Breast epithelium (tissue), 4 donors: ENCODE measurements at regions not wholly inside any gene's neighbourhood (a gene's known extent, or its start where the extent isn't known, plus 50 kb on each side); places are given as distances from the start of the nearest gene placed in this dataset.

Experiments
- DNase-seq, 2 donors: peaks; one replicate each; pipeline ENCODE4 v3.0.0-alpha.2; 2019; ENCODE audit warnings: low spot score in 2 of 2
- H3K27ac ChIP-seq, 2 donors: fragments of 200-600 bp; sonication (generic) in 1 of 2; one replicate each; pipeline ENCODE4 v1.5.1; 2016 to 2019; ENCODE audit warnings: mild to moderate bottlenecking in 1 of 2
- H3K27me3 ChIP-seq, 2 donors: fragments of 200-600 bp; sonication (generic) in 1 of 2; one replicate each; pipeline versions ENCODE4 v1.5.1 to v1.6.0; 2017 to 2019; ENCODE audit warnings: control low read depth in 1 of 2, mild to moderate bottlenecking in 1 of 2
- H3K36me3 ChIP-seq: fragments of 200-600 bp; one replicate; pipeline ENCODE4 v1.5.1; 2019
- H3K4me1 ChIP-seq, 2 donors: fragments of 200-600 bp; sonication (generic); one replicate each; pipeline ENCODE4 v1.5.1; 2016 to 2019; ENCODE audit warnings: control low read depth in 1 of 2
- H3K4me3 ChIP-seq, 3 donors: fragments of 200-600 bp; sonication (generic); 1 replicate in 2 of 3; 2 replicates in 1 of 3; pipeline ENCODE4 v1.5.1; 2016 to 2019; ENCODE audit warnings: mild to moderate bottlenecking in 3 of 3, moderate library complexity in 2 of 3
- H3K9me3 ChIP-seq, 2 donors: fragments of 200-600 bp; sonication (generic) in 1 of 2; one replicate each; pipeline ENCODE4 v1.5.1; 2016 to 2019; ENCODE audit warnings: control low read depth in 1 of 2
- CTCF ChIP-seq, 3 donors: fragments of 450-650 bp; IDR thresholded peaks; one replicate each; pipeline ENCODE4 v1.5.1; 2016 to 2017; ENCODE audit warnings: antibody characterized with exemption in 3 of 3, mild to moderate bottlenecking in 3 of 3, moderate library complexity in 3 of 3
- POLR2A ChIP-seq: fragments of 450-650 bp; IDR thresholded peaks from one replicate; pipeline ENCODE4 v1.6.1; 2016; ENCODE audit warnings: antibody characterized with exemption, mild to moderate bottlenecking, moderate library complexity
- POLR2AphosphoS5 ChIP-seq, 3 donors: sonication (generic); formaldehyde crosslinking; IDR thresholded peaks; one replicate each; pipeline ENCODE4 v1.6.1; 2017; ENCODE audit warnings: antibody characterized with exemption in 3 of 3
- intact Hi-C: fragments of 100-400 bp; cut with DNase I; formaldehyde crosslinking; loops from one replicate; pipeline ENCODE4 v1.15.1; 2023; ENCODE audit warnings: low total_unique reads

DNA sequence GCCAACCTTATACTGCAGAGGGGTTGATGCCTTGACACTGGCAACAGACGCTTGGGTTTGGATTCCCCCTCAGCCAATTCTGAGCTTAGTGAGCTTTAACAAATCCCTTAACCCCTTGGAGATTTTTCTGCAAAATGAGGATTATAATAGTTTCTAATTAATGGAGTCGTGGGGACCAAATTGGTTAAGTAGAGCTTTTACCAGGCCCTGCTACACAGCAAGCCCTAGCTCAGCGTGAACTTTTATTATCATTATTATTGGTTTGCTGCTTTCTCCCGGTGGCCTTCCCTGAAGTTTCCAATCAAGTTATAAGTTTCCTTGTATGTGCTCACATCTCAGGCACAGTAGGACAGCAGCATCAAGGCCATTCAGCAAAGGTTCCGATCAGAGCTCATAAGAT, 156.6 kb upstream of the GUCY1A2 start:
- Histone ChIP-seq H3K27ac (no peak overlapping the region), H3K27me3 (no peaks in the 10 kb centered on the region), H3K36me3 (no peaks in the 10 kb centered on the region), H3K4me3 (no peak overlapping the region), H3K4me1 (no peaks in the 10 kb centered on the region), H3K9me3 (peaks cover 0 to 4% of the 10 kb centered on the region in 2 donors)
- TF ChIP-seq POLR2A (no peak), POLR2AphosphoS5 (IDR thresholded peaks at IDR 0.05) (no peak), CTCF (IDR thresholded peaks at IDR 0.05) (no peak)
- DNase-seq, result no peak
- intact Hi-C loops, result no loop called here

DNA sequence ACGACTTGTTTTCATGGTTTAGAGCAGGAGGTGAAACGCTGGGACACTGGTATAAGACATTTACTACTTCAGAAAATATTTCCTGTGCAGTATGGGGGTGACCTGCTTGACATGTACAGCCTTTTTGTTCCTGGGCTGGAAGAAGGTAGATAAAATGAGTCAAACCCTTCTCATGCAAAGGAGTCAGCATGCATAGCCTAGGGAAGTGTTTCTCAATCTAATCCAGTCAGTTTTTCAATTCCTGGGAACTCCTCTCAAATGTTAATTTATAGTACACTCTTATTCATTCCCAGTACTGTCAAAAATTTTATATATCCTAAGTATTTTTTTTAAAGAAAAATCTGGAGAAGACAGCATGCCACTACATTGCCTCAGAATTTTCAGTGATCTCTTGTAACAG, 154.7 kb upstream of the GUCY1A2 start:
- no peak overlapping the region for H3K27ac ChIP-seq
- H3K4me3 ChIP-seq, result no peak overlapping the region
- no peak for DNase-seq
- intact Hi-C loops, result no loop called here
- no peaks in the 10 kb centered on the region for H3K9me3 ChIP-seq
- H3K4me1 ChIP-seq, result no peaks in the 10 kb centered on the region
- TF ChIP-seq CTCF (IDR thresholded peaks at IDR 0.05) (no peak), POLR2AphosphoS5 (IDR thresholded peaks at IDR 0.05) (no peak)
- no peaks in the 10 kb centered on the region for H3K27me3 ChIP-seq
- no peaks in the 10 kb centered on the region for H3K36me3 ChIP-seq

- H3K4me1 ChIP-seq, result no peaks in the 10 kb centered on the region
- no peaks in the 10 kb centered on the region for H3K9me3 ChIP-seq
- no peak overlapping the region for H3K4me3 ChIP-seq
- intact Hi-C loops, result no loop called here
- DNase-seq, result no peak
- H3K27ac ChIP-seq, result no peak overlapping the region
- no peak for TF ChIP-seq POLR2A
- no peak for TF ChIP-seq POLR2AphosphoS5 (IDR thresholded peaks at IDR 0.05)
- TF ChIP-seq CTCF (IDR thresholded peaks at IDR 0.05), result no peak
- H3K27me3 ChIP-seq, result no peaks in the 10 kb centered on the region
- H3K36me3 ChIP-seq, result no peaks in the 10 kb centered on the region
Observed at GRCh38 chr11:107157809-107158187, 139.5 kb upstream of the GUCY1A2 start.

GRCh38 chr11:107157146-107157808, 139.0 kb upstream of the GUCY1A2 start:
- no peak for DNase-seq
- H3K27me3 ChIP-seq, result no peaks in the 10 kb centered on the region
- no peaks in the 10 kb centered on the region for H3K9me3 ChIP-seq
- no peaks in the 10 kb centered on the region for H3K36me3 ChIP-seq
- TF ChIP-seq POLR2AphosphoS5 (IDR thresholded peaks at IDR 0.05), result no peak
- no peak for TF ChIP-seq POLR2A
- TF ChIP-seq CTCF (IDR thresholded peaks at IDR 0.05), result no peak
- intact Hi-C loops, result no loop called here
- H3K4me3 ChIP-seq, result no peak overlapping the region
- no peak overlapping the region for H3K27ac ChIP-seq
- no peaks in the 10 kb centered on the region for H3K4me1 ChIP-seq

GRCh38 chr11:107151579-107151978, 133.3 kb upstream of the GUCY1A2 start:
- DNase-seq, result no peak
- H3K27ac ChIP-seq, result no peak overlapping the region
- H3K4me1 ChIP-seq, result no peaks in the 10 kb centered on the region
- no peaks in the 10 kb centered on the region for H3K9me3 ChIP-seq
- H3K4me3 ChIP-seq, result no peak overlapping the region
- H3K27me3 ChIP-seq, result no peaks in the 10 kb centered on the region
- no peaks in the 10 kb centered on the region for H3K36me3 ChIP-seq
- intact Hi-C loops, result no loop called here
- TF ChIP-seq POLR2AphosphoS5 (IDR thresholded peaks at IDR 0.05), result no peak
- TF ChIP-seq CTCF (IDR thresholded peaks at IDR 0.05), result no peak
- no peak for TF ChIP-seq POLR2A
